Transverse colon (tissue), 3 donors: ENCODE measurements at regions not wholly inside any gene's neighbourhood (a gene's known extent, or its start where the extent isn't known, plus 50 kb on each side); places are given as distances from the start of the nearest gene placed in this dataset.

Experiments
- EP300 ChIP-seq: sonication (generic); formaldehyde crosslinking; IDR thresholded peaks from one replicate; pipeline ENCODE4 v1.6.1; 2017; ENCODE audit warnings: antibody characterized with exemption, low read depth
- POLR2A ChIP-seq: fragments of 450-650 bp; IDR thresholded peaks from one replicate; pipeline ENCODE4 v1.6.1; 2016; ENCODE audit warnings: antibody characterized with exemption, mild to moderate bottlenecking, moderate library complexity
- TF ChIP-seq, protein P1 (sequence below), 5 experiments: fragments of 200-600 bp in 3 of 5; fragments of 450-650 bp in 2 of 5; sonication (generic) in 3 of 5; IDR thresholded peaks; 1 replicate in 2 of 5; 2 replicates in 3 of 5; pipeline ENCODE4 v1.5.1; 2016 to 2017; ENCODE audit warnings: antibody characterized with exemption in 5 of 5, inconsistent platforms in 3 of 5, mild to moderate bottlenecking in 2 of 5, moderate library complexity in 1 of 5

DNA sequence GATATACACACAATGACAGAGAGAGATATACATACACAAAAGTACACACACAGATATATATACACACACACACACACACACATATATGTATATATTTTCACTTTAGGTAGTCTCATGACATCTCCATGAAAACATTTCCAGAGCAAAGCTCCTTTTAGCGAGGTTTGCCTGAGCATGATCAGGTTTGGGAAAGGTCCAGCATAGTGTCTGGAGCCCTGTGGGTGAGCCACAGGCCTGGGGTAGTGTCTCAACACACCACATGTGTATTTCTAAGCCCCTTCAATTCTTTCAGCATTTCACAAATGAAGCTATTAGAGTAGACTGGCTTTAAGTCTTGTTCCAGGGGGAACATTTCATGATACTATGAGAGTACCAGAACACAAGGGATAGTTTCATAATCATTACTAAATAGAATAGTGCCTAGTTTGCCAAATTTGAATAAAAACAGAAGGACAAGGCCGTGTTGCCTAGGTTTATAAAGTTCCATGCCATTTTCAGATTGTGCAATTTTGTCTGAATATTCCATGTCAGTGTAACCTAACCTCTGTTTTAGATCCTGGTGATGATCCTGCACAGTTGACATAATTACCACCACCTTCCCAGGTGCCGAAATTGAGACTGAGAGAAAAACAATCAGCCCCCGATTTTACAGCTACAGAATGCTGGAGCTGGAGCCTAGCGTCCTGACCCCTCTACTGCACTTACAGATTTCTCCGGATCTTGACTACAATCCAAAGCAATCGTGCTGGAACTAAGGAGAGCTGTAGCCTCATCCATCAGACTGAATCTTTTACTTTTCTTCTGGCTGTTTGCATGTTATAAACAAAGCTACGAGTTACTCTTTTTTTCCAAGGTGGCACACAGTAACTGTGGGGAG, 332.7 kb downstream of the CYRIA start:
- TF ChIP-seq, protein P1, sequence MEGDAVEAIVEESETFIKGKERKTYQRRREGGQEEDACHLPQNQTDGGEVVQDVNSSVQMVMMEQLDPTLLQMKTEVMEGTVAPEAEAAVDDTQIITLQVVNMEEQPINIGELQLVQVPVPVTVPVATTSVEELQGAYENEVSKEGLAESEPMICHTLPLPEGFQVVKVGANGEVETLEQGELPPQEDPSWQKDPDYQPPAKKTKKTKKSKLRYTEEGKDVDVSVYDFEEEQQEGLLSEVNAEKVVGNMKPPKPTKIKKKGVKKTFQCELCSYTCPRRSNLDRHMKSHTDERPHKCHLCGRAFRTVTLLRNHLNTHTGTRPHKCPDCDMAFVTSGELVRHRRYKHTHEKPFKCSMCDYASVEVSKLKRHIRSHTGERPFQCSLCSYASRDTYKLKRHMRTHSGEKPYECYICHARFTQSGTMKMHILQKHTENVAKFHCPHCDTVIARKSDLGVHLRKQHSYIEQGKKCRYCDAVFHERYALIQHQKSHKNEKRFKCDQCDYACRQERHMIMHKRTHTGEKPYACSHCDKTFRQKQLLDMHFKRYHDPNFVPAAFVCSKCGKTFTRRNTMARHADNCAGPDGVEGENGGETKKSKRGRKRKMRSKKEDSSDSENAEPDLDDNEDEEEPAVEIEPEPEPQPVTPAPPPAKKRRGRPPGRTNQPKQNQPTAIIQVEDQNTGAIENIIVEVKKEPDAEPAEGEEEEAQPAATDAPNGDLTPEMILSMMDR (IDR thresholded peaks at IDR 0.05): no peak
- TF ChIP-seq POLR2A (no peak), EP300 (no peak)
